GM12801 (cell line): ENCODE measurements at regions not wholly inside any gene's neighbourhood (a gene's known extent, or its start where the extent isn't known, plus 50 kb on each side); places are given as distances from the start of the nearest gene placed in this dataset.

Source experiments
- TF ChIP-seq, protein P1 (sequence below): IDR thresholded peaks from one replicate; pipeline ENCODE4 v1.5.1; 2011; ENCODE audit warnings: control low read depth; ENCODE audit not compliant: insufficient read length; ENCODE audit errors: extremely low read depth

DNA sequence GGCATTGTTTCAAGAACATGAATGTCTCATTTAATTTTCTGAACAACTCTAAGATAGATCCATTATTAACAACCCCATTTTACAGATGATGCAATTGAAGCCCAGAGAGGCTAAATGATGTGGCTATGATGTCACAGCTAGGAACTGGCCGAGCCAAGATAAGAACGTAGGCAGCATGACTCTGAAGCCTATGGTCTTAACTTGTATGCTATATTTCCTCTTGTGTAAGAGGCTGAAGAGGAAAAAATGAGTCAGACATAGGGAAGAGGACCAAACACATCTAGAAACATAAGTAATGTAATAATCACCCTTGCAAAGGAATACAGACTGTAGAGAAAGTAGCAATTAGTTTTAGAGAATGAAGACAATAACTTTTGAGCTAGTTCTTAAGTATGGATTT is 416.8 kb downstream of the FIGN start:
- TF ChIP-seq, protein P1, sequence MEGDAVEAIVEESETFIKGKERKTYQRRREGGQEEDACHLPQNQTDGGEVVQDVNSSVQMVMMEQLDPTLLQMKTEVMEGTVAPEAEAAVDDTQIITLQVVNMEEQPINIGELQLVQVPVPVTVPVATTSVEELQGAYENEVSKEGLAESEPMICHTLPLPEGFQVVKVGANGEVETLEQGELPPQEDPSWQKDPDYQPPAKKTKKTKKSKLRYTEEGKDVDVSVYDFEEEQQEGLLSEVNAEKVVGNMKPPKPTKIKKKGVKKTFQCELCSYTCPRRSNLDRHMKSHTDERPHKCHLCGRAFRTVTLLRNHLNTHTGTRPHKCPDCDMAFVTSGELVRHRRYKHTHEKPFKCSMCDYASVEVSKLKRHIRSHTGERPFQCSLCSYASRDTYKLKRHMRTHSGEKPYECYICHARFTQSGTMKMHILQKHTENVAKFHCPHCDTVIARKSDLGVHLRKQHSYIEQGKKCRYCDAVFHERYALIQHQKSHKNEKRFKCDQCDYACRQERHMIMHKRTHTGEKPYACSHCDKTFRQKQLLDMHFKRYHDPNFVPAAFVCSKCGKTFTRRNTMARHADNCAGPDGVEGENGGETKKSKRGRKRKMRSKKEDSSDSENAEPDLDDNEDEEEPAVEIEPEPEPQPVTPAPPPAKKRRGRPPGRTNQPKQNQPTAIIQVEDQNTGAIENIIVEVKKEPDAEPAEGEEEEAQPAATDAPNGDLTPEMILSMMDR = no peak

DNA sequence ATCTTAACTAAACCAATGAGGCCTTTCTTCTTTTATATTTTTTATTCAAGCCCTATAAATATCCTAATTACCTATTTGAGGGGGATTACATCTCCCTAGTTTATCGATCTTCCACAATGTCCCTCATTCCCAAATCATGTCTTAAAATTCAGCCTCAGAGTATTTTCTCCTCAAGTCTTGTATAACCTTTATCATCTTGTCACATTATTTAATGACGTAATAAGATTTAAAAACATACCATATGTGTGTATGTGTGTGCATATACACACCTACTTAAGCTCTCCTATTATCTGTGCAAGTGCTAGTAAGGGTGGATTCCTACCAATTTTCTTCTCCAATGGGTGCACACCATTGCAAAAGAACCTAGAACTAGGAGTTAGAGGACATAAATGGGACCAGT is 421.1 kb downstream of the FIGN start:
- TF ChIP-seq, protein P1 = no peak

DNA sequence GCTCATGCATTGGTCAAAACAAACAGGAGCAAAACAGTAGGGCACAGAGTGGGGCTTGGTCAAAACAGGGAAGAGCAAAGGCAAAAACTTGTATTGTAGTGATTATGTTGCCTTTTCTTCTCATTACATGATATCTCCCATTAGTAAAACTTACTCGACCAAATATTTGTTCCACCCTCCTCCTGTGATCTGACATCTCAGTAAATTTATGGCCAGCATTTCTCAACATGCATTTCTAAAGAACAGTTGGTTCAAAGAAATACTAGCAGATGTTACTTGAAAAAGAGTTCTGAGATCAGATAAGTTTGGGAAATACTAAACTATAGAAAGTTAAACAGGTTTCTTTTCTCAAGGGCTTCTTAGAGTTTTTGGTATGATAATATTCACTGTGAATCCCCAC is 423.1 kb downstream of the FIGN start:
- TF ChIP-seq, protein P1 = no peak

DNA sequence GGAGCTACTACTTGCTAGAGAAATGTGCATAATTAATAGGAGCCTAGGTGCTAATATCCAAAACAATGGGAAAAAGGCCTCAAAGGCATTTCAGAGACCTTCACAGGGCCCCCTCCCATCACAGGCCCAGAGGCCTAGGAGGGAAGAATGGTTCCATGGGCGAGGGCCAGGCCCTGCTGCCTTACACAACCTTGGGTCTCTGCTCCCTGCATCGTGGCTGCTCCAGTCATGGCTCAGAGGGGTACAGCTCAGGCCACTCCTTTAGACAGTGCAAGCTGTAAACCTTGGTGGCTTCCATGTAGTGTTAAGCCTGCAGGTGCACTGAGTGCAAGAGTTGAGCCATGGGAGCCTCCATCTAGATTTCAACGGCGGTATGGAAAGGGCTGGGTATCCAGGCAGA is 429.2 kb downstream of the FIGN start:
- TF ChIP-seq, protein P1 = no peak

DNA sequence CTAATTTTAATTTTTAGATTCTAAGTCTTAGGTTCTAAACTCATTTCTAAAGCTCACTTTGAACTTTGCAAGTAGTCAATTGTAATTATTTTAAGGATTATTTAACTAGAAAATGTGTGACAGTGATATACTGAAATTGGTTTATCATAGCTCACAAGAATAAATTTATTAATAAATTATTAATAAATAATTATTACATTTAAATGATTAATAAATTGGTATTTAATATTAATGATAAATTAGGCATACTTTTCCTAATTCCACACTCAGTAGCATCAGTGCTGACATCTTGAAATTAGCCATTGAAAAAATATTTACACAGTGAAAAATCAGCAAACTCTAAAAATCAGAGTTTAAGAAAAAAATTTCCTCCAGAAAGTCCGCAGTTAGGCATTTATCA is 433.7 kb downstream of the FIGN start:
- TF ChIP-seq, protein P1 = no peak

DNA sequence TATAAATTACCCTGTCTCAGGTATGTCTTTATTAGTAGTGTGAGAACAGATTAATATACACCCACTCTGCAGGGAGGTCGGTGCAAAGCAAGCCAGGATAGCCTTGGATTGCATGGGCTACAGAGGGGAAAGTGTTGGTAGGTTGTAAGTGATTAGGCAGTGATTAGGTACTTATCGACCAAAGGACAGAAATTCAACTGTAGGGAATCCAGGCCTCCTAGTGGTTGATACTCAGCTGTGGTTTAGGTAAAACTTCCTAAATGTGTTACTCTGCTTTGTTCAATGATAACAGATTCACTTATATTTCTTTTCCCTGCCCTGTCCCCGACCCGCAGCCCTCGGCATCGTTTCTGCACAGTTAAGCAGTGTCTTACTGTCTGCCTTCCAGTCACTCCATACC is 444.0 kb downstream of the FIGN start:
- TF ChIP-seq, protein P1 = no peak

DNA sequence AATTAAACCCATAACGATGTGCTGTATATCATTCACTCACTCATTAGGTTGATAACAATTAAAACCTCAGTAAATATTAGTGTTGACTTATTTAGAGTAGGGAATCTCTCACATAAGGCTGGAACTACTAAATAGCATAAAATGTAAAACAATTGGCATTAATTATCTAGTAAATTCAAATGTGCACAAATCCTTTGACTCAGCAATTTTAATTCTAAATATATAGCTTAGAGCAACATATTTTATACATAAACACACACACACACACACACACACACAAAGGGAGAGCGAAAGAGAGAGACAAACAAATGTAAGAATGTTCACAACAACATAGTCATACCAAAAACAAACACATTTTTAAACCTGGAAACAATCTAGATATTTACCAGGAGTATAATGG is 443.1 kb upstream of the KCNH7 start:
- TF ChIP-seq, protein P1 = no peak

DNA sequence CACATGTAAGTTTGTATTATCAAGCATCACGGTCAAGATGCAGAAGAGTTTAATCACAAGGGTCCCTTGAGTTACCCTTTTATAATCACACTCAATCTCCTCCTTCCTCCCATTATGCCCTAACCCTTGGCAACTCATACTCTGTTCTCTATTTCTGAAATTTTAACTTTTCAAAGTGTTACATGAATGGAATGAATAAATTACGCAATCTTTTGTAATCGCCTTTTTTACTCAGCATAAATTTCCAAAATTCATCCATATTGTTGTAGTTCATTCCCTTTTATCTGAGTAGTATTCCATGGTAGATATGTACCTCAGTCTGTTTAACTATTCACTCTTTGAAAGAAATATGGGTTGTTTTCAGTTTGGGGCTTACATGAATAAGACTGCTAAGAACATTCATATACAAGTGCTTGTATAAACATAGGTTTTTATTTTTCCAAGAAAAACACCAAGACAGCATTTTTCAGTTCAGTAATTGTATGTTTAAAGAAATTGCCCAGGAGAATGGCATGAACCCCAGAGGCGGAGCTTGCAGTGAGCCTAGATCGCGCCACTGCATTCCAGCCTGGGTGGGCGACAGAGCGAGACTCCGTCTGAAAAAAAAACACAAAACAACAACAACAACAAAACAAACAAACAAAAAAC is 430.9 kb upstream of the KCNH7 start:
- TF ChIP-seq, protein P1 = no peak
